Body of pancreas (tissue), 4 donors: ENCODE measurements at regions not wholly inside any gene's neighbourhood (a gene's known extent, or its start where the extent isn't known, plus 50 kb on each side); places are given as distances from the start of the nearest gene placed in this dataset.

ENCODE experiments used
- ATAC-seq: fragments of 150-250 bp; one replicate; pipeline ENCODE4 v1.9.1; 2016
- DNase-seq, 4 donors: peaks; one replicate each; pipeline ENCODE4 v3.0.0-alpha.2; 2019
- H3K27ac ChIP-seq, 4 donors: fragments of 200-600 bp; sonication (generic); 1 replicate in 3 of 4; 2 replicates in 1 of 4; pipeline versions ENCODE4 v1.5.1 to v1.6.1; 2016 to 2019; ENCODE audit warnings: mild to moderate bottlenecking in 1 of 4, mixed read lengths in 1 of 4, moderate library complexity in 1 of 4
- H3K27me3 ChIP-seq, 2 donors: fragments of 200-600 bp; sonication (generic); one replicate each; pipeline ENCODE4 v1.6.0; 2016; ENCODE audit warnings: mild to moderate bottlenecking in 1 of 2
- H3K36me3 ChIP-seq, 2 donors: fragments of 200-600 bp; sonication (generic); replicated peaks in 1 of 2; 2 replicates each; pipeline ENCODE4 v1.5.1; 2016; ENCODE audit warnings: low read depth in 2 of 2; ENCODE audit not compliant: insufficient read depth in 1 of 2
- H3K4me1 ChIP-seq: fragments of 200-600 bp; sonication (generic); one replicate; pipeline ENCODE4 v1.6.0; 2016
- H3K4me3 ChIP-seq, 2 donors: fragments of 200-600 bp; sonication (generic); 1 replicate in 1 of 2; 2 replicates in 1 of 2; pipeline ENCODE4 v1.5.1; 2016 to 2019
- H3K9me3 ChIP-seq, 3 donors: fragments of 200-600 bp; sonication (generic); 1 replicate in 2 of 3; 2 replicates in 1 of 3; pipeline ENCODE4 v1.5.1; 2016
- CTCF ChIP-seq, 7 experiments: fragments of 450-650 bp in 4 of 7; fragments of 200-600 bp in 3 of 7; sonication (generic) in 3 of 7; IDR thresholded peaks; one replicate each; pipeline ENCODE4 v1.5.1; 2016 to 2019; ENCODE audit warnings: antibody characterized with exemption in 7 of 7
- POLR2A ChIP-seq, 3 donors: fragments of 450-650 bp; IDR thresholded peaks; one replicate each; pipeline ENCODE4 v1.6.1; 2016; ENCODE audit warnings: antibody characterized with exemption in 3 of 3, mild to moderate bottlenecking in 2 of 3
- WGBS, 2 donors: methylation state at CpG; one replicate each; pipeline ENCODE4 v1.1.5; 2017; 5-methylcytosine and 5-hydroxymethylcytosine counted together
- intact Hi-C: fragments of 100-400 bp; cut with DNase I; formaldehyde crosslinking; loops from one replicate; pipeline ENCODE4 v1.15.1; 2023

- no peaks in the 10 kb centered on the region for H3K27me3 ChIP-seq
- no peak for DNase-seq
- H3K9me3 ChIP-seq: no peaks in the 10 kb centered on the region
- no peaks in the 10 kb centered on the region for H3K36me3 ChIP-seq
- no peak overlapping the region for H3K27ac ChIP-seq
- ATAC-seq: no peak
- WGBS, 2 donors: 34 to 40% methylated on average over 3 of the region's 3 CpGs
- intact Hi-C loops: no loop called here
- no peak overlapping the region for H3K4me3 ChIP-seq
- no peak for TF ChIP-seq POLR2A (IDR thresholded peaks at IDR 0.05)
- no peak for TF ChIP-seq CTCF (IDR thresholded peaks at IDR 0.05)
- H3K4me1 ChIP-seq: peaks cover 7% of the 10 kb centered on the region
Measured at GRCh38 chr9:84123648-84124406, 143.2 kb downstream of the RMI1 start.

GRCh38 chr9:84125046-84125445 lies 144.4 kb downstream of the RMI1 start:
- intact Hi-C loops: no loop called here
- TF ChIP-seq POLR2A (IDR thresholded peaks at IDR 0.05) (no peak), CTCF (IDR thresholded peaks at IDR 0.05) (no peak)
- H3K9me3 ChIP-seq: no peaks in the 10 kb centered on the region
- ATAC-seq: no peak
- H3K4me3 ChIP-seq: no peak overlapping the region
- peaks cover 7% of the 10 kb centered on the region for H3K4me1 ChIP-seq
- DNase-seq: no peak
- H3K27me3 ChIP-seq: no peaks in the 10 kb centered on the region
- no peak overlapping the region for H3K27ac ChIP-seq
- 97 to 98% methylated on average over 2 of the region's 2 CpGs for WGBS, 2 donors
- no peaks in the 10 kb centered on the region for H3K36me3 ChIP-seq

GRCh38 chr9:84129529-84129928 lies 148.9 kb downstream of the RMI1 start:
- intact Hi-C loops: no loop called here
- 38 to 46% methylated on average over 5 of the region's 5 CpGs for WGBS, 2 donors
- TF ChIP-seq CTCF (IDR thresholded peaks at IDR 0.05) (no peak), POLR2A (IDR thresholded peaks at IDR 0.05) (no peak)
- H3K4me3 ChIP-seq: no peak overlapping the region
- H3K9me3 ChIP-seq: no peaks in the 10 kb centered on the region
- ATAC-seq: no peak
- no peak overlapping the region for H3K27ac ChIP-seq
- no peaks in the 10 kb centered on the region for H3K4me1 ChIP-seq
- H3K27me3 ChIP-seq: no peaks in the 10 kb centered on the region
- no peaks in the 10 kb centered on the region for H3K36me3 ChIP-seq
- DNase-seq: no peak

- ATAC-seq (no peak), DNase-seq (no peak)
- Histone ChIP-seq H3K4me3 (no peak overlapping the region), H3K27ac (no peak overlapping the region), H3K4me1 (peaks cover 15% of the 10 kb centered on the region), H3K27me3 (peaks cover 0 to 14% of the 10 kb centered on the region in 2 donors), H3K36me3 (no peaks in the 10 kb centered on the region), H3K9me3 (no peaks in the 10 kb centered on the region)
- WGBS, 2 donors: 55 to 58% methylated on average over 13 of the region's 13 CpGs
- TF ChIP-seq CTCF (IDR thresholded peaks at IDR 0.05) (no peak), POLR2A (IDR thresholded peaks at IDR 0.05) (no peak)
- intact Hi-C loops: no loop called here
Measured at GRCh38 chr9:84136119-84136868, 155.7 kb downstream of the RMI1 start.
